Esophagus muscularis mucosa (tissue), 4 donors: ENCODE measurements at regions not wholly inside any gene's neighbourhood (a gene's known extent, or its start where the extent isn't known, plus 50 kb on each side); places are given as distances from the start of the nearest gene placed in this dataset.
"Not testable (repeated sequence)": the region's sequence is repeated elsewhere in the genome, so short reads cannot be mapped to it uniquely, and the experiment has no call there.

Source experiments
- DNase-seq: peaks from one replicate; pipeline ENCODE4 v3.0.0-alpha.2; 2017; ENCODE audit errors: extremely low spot score
- H3K27ac ChIP-seq, 4 donors: fragments of 200-600 bp; sonication (generic); replicated peaks in 1 of 4; 1 replicate in 3 of 4; 2 replicates in 1 of 4; pipeline ENCODE4 v1.5.1; 2016 to 2019; ENCODE audit warnings: mild to moderate bottlenecking in 1 of 4
- H3K27me3 ChIP-seq, 4 donors: fragments of 200-600 bp; sonication (generic); one replicate each; pipeline versions ENCODE4 v1.5.1 to v1.6.0; 2016 to 2019
- H3K36me3 ChIP-seq, 4 donors: fragments of 200-600 bp; sonication (generic); one replicate each; pipeline ENCODE4 v1.5.1; 2016 to 2019
- H3K4me1 ChIP-seq, 4 donors: fragments of 200-600 bp; sonication (generic); one replicate each; pipeline ENCODE4 v1.5.1; 2016 to 2019
- H3K4me3 ChIP-seq, 4 donors: fragments of 200-600 bp; sonication (generic); 1 replicate in 2 of 4; 2 replicates in 2 of 4; pipeline ENCODE4 v1.5.1; 2016 to 2019; ENCODE audit warnings: mild to moderate bottlenecking in 4 of 4, moderate library complexity in 1 of 4
- H3K9me3 ChIP-seq, 4 donors: fragments of 200-600 bp; sonication (generic); 1 replicate in 3 of 4; 2 replicates in 1 of 4; pipeline ENCODE4 v1.5.1; 2016 to 2019
- EP300 ChIP-seq: sonication (generic); formaldehyde crosslinking; IDR thresholded peaks from one replicate; pipeline ENCODE4 v1.6.1; 2017; ENCODE audit warnings: antibody characterized with exemption
- POLR2A ChIP-seq: fragments of 450-650 bp; IDR thresholded peaks from one replicate; pipeline ENCODE4 v1.6.1; 2017; ENCODE audit warnings: antibody characterized with exemption, moderate library complexity, mild to moderate bottlenecking, low read depth
- POLR2AphosphoS5 ChIP-seq, 2 donors: sonication (generic); formaldehyde crosslinking; IDR thresholded peaks; one replicate each; pipeline ENCODE4 v1.6.1; 2017; ENCODE audit warnings: antibody characterized with exemption in 2 of 2
- WGBS: methylation state at CpG from one replicate; pipeline ENCODE4 v1.1.5; 2018; 5-methylcytosine and 5-hydroxymethylcytosine counted together
- intact Hi-C: fragments of 100-400 bp; cut with DNase I; formaldehyde crosslinking; loops from one replicate; pipeline ENCODE4 v1.15.1; 2023
- TF ChIP-seq, protein P1 (sequence below), 3 experiments: fragments of 200-600 bp in 2 of 3; fragments of 450-650 bp in 1 of 3; sonication (generic) in 2 of 3; IDR thresholded peaks; one replicate each; pipeline ENCODE4 v1.5.1; 2017 to 2019; ENCODE audit warnings: antibody characterized with exemption in 3 of 3, mild to moderate bottlenecking in 2 of 3, moderate library complexity in 1 of 3

- DNase-seq = no peak
- no peaks in the 10 kb centered on the region for H3K4me1 ChIP-seq
- no peaks in the 10 kb centered on the region for H3K36me3 ChIP-seq
- intact Hi-C loops = no loop called here
- TF ChIP-seq POLR2AphosphoS5 (IDR thresholded peaks at IDR 0.05) = no peak
- TF ChIP-seq EP300 = no peak
- no peak for TF ChIP-seq POLR2A
- TF ChIP-seq, protein P1, sequence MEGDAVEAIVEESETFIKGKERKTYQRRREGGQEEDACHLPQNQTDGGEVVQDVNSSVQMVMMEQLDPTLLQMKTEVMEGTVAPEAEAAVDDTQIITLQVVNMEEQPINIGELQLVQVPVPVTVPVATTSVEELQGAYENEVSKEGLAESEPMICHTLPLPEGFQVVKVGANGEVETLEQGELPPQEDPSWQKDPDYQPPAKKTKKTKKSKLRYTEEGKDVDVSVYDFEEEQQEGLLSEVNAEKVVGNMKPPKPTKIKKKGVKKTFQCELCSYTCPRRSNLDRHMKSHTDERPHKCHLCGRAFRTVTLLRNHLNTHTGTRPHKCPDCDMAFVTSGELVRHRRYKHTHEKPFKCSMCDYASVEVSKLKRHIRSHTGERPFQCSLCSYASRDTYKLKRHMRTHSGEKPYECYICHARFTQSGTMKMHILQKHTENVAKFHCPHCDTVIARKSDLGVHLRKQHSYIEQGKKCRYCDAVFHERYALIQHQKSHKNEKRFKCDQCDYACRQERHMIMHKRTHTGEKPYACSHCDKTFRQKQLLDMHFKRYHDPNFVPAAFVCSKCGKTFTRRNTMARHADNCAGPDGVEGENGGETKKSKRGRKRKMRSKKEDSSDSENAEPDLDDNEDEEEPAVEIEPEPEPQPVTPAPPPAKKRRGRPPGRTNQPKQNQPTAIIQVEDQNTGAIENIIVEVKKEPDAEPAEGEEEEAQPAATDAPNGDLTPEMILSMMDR (IDR thresholded peaks at IDR 0.05) = no peak
- peaks cover 0 to 4% (median 0%) of the 10 kb centered on the region in 4 donors for H3K27me3 ChIP-seq
- no peak overlapping the region for H3K27ac ChIP-seq
- H3K4me3 ChIP-seq = no peak overlapping the region
- peaks cover 0 to 10% (median 3%) of the 10 kb centered on the region in 4 donors for H3K9me3 ChIP-seq
- WGBS = 34% methylated on average over 4 of the region's 4 CpGs
Observed at GRCh38 chr7:4486907-4487306, 195.2 kb upstream of the FOXK1 start.

- DNase-seq, H3K4me3 ChIP-seq, H3K4me1 ChIP-seq, intact Hi-C loops, H3K27me3 ChIP-seq, H3K36me3 ChIP-seq, H3K27ac ChIP-seq: not testable (repeated sequence)
- WGBS = 99% methylated on average over 14 of the region's 30 CpGs
- H3K9me3 ChIP-seq = peaks cover 0 to 16% (median 14%) of the 10 kb centered on the region in 4 donors
Observed at GRCh38 chr7:4496911-4497310, 185.2 kb upstream of the FOXK1 start.

GRCh38 chr7:4500812-4501211 is 181.3 kb upstream of the FOXK1 start:
- WGBS = 78% methylated on average over 8 of the region's 10 CpGs
- peaks cover 0 to 16% (median 14%) of the 10 kb centered on the region in 4 donors for H3K9me3 ChIP-seq
- TF ChIP-seq POLR2AphosphoS5 (IDR thresholded peaks at IDR 0.05) = no peak
- no peak for TF ChIP-seq POLR2A
- no peak for DNase-seq
- no peak overlapping the region for H3K27ac ChIP-seq
- intact Hi-C loops = no loop called here
- H3K4me1 ChIP-seq = no peaks in the 10 kb centered on the region
- H3K36me3 ChIP-seq = no peaks in the 10 kb centered on the region
- H3K27me3 ChIP-seq = no peaks in the 10 kb centered on the region
- no peak overlapping the region for H3K4me3 ChIP-seq

DNA sequence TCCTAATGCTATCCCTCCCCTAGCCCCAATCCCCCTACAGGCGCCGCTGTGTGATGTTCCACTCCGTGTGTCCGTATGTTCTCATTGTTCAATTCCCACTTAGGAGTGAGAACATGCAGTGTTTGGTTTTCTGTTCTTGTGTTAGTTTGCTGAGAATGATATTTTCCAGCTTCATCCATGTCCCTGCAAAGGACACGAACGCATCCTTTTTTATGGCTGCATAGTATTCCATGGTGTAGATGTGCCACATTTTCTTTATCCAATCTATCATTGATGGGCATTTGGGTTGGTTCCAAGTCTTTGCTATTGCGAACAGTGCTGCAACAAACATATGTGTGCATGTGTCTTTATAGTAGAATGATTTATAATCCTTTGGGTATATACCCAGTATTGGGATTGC is 174.2 kb upstream of the FOXK1 start:
- 90% methylated on average over 7 of the region's 7 CpGs for WGBS
- H3K36me3 ChIP-seq, intact Hi-C loops: not testable (repeated sequence)

DNA sequence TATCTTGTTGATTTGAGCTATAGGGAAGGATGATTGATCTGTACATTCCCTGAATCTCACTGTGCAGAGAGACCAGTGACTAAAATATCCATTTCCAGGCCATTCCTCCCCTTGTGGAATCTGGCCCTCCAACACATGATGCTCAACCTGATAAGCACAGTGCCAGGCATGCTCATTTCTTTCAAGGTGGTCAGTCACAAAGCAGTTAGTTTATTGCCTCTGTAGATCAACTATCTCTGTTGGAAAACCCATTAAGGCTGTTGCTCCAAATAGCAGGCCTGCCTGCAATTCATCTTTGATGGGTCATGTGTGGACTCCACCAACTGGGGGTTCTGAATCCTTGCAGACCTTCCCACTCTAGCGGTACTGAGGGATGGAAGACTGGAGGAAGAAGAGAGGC is 168.6 kb upstream of the FOXK1 start:
- intact Hi-C loops = no loop called here
- H3K27ac ChIP-seq = no peak overlapping the region
- no peaks in the 10 kb centered on the region for H3K4me1 ChIP-seq
- TF ChIP-seq, protein P1 (IDR thresholded peaks at IDR 0.05) = no peak
- TF ChIP-seq EP300 = no peak
- TF ChIP-seq POLR2AphosphoS5 (IDR thresholded peaks at IDR 0.05) = no peak
- no peak for TF ChIP-seq POLR2A
- WGBS = 83% methylated on average over 1 of the region's 1 CpG
- H3K27me3 ChIP-seq = peaks cover 0 to 4% (median 0%) of the 10 kb centered on the region in 4 donors
- no peak for DNase-seq
- peaks cover 0 to 12% (median 6%) of the 10 kb centered on the region in 4 donors for H3K9me3 ChIP-seq
- no peak overlapping the region for H3K4me3 ChIP-seq
- no peaks in the 10 kb centered on the region for H3K36me3 ChIP-seq

More for the DNA sequence above, 174.2 kb upstream of the FOXK1 start:
- H3K4me3 ChIP-seq, H3K4me1 ChIP-seq, H3K27me3 ChIP-seq, DNase-seq, H3K27ac ChIP-seq: not testable (repeated sequence)
- peaks cover 0 to 17% (median 4%) of the 10 kb centered on the region in 4 donors for H3K9me3 ChIP-seq

DNA sequence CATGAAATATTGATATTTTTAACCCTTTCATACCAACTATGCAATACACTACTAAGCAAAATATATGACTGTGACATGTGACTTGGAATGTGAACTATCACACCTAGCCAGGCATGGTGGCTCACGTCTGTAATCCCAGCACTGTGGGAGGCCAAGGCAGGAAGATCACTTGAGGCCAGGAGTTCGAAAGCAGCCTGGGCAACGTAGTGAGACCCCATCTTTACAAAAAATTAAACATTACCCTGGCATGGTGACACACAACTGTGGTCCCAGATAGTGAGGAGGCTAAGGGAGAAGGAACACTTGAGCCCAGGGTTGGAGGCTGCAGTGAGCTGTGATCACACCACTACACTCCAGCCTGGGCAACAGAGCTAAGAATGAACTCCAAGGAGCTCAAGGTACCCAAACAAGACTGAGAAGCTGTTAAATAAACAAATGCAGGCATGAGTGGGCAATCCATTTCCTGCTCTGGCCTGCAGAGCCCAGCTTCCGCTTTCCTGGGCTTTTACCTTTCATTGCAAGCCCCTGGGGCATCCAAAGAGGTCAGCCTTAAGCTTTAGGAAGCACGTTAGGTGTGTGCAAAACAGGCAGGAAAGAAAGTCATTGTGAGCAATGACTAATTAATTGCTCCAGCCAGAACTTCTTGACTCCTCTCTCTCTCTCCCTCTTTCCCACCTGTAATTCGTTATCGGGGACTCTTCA is 162.1 kb upstream of the FOXK1 start:
- TF ChIP-seq EP300 = no peak
- TF ChIP-seq POLR2AphosphoS5 (IDR thresholded peaks at IDR 0.05) = no peak
- no peak for TF ChIP-seq POLR2A
- TF ChIP-seq, protein P1 (IDR thresholded peaks at IDR 0.05) = no peak
- Histone ChIP-seq H3K27ac (no peak overlapping the region), H3K27me3 (peaks cover 0 to 7% (median 0%) of the 10 kb centered on the region in 4 donors), H3K9me3 (peaks cover 0 to 11% (median 2%) of the 10 kb centered on the region in 4 donors), H3K4me3 (no peak overlapping the region), H3K4me1 (no peaks in the 10 kb centered on the region), H3K36me3 (no peaks in the 10 kb centered on the region)
- DNase-seq = no peak
- 56% methylated on average over 7 of the region's 7 CpGs for WGBS
- intact Hi-C loops = no loop called here
